HG03064 (cell line): ENCODE measurements at regions not wholly inside any gene's neighbourhood (a gene's known extent, or its start where the extent isn't known, plus 50 kb on each side); places are given as distances from the start of the nearest gene placed in this dataset.

Experiments
- ATAC-seq: cut with Tn5 transposase; IDR thresholded peaks from one replicate; pipeline ENCODE4 v1.9.1; 2021; ENCODE audit warnings: low read depth; ENCODE audit not compliant: unreplicated experiment

DNA sequence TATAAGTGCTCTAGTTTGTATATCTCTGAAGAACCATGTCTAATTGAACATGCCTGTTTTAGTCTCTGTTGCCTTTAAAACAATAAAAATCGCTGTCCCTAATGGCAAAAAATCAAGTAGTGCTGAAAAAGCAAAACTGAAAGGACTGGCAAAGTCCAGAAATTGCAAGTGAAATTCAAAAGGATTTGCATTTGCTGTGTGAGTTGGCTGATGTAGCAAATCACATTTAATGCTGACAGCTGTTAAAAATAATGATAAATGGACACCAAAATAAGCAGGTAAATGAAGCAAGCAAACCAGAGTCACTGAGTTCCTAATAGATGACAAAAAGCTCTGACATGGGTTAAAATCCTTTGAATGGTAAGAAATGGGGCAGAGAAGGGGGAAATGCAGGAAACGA, 874.1 kb downstream of the GRM8 start:
- no peak for ATAC-seq

DNA sequence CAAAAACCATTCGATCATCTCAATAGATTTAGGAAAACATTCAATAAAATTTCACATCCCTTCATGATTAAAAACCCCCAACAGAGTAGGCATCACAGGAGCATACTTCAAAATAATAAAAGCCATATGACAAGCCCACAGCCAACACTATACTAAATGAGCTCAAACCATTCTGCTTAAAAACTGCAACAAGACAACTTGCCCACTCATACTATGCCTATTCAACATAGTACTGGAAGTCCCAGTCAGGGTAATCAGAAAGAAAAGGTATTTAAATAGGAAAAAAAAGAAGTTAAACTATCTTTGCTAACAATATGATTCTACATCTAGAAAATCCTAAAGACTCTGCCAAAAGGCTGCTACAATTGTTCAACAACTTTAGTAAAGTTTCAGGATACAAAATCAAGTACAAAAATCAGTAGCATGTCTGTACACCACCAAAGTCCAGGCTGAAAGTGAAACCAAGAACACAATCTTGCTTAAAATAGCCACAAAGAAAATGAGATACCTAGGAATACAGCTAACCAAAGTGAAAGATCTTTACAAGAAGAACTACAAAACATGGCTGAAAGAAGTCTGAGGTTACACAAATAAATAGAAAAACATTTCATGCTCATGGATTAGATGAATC, 882.6 kb downstream of the GRM8 start:
- no peak for ATAC-seq

DNA sequence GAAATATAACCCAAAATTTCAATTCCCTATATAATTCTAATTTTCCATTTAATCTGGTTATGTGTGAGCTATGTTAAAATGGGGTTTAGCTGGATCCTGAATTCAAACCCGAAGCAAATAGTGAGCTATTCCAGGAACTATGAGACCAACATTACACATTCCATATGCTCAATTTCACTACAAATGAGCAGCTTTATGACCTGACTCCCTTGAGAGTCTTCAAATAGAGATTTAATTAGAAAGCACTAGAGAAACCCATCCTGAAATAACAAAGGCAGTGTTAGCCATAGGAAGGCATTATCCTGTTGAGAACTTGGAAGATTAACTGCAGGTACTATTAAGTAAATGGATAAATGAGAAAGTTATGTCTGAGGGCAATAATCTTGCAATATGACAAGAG, 890.0 kb downstream of the GRM8 start:
- ATAC-seq, result no peak

DNA sequence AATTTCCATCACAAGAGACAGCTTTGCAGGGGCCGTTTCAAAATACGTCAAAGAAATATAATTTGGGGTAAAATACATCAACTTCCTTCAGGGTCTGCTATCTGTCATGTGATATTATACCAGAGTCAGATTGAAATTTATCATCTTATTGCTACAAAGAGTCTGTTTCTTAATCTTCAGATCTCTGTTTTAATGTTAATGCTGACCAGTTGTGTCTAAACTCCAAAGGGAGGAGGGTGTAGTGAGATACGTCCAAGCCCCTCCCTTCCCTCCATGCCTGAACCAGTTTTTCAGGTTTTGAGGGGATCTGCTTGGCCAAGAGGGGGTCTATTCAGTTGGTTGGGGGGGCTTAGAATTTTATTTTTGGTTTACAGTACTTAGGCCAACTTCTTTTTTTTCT, 891.6 kb downstream of the GRM8 start:
- ATAC-seq, result no peak

DNA sequence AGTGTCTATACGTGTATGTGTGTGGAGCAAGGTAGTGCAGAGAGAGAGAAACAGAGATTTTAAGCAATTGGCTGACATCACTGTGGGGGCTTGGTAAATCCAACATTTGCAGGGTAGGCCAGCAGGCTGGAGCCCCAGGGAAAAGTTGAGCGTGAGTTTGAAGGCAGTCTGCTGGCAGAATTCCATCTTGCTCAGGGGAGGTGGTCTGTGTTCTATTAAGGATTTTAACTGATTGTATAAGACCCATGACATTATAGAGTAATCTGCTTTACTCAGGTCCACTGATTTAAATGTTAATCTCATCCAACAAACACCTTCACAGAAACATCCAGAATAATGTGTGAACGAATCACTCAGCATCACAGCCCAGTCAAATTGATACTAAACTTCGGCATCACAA, 912.9 kb downstream of the GRM8 start:
- no peak for ATAC-seq

DNA sequence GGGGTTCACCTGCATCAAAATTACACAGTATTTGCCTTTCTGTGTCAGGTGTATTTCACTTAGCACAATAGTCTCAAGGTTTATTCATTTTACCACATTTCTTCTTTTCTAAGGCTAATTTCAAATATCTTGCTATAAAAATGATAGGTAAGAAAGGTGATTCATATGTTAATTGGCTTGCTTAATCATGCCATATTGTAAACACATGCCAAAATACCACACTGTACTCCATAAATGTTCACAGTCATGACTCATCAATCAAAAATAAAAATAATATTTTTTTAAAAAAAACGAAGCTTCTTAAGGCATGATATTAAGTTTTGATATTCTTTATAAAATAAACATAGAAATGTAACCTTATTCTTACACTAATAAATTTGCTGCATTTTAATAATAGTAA, 947.1 kb downstream of the GRM8 start:
- ATAC-seq, result no peak

DNA sequence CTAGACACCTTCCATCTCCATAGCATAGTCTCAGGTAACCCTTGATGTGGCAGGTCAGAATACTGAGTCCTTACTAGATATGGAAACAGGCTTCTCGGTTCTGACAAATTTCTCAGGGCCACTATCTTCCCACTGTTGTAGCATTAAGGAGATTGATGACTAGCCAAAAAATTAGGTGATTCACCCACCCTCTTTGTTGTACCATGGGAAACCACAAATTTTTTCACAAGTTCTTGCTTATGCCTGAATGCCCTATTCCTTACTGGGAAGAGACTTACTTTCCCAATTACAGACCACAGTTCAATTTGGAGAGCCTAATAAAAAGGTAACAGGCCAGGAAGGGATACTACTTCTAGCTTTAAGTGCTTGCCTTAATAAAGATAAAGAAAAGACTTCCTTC, 948.8 kb downstream of the GRM8 start:
- no peak for ATAC-seq

DNA sequence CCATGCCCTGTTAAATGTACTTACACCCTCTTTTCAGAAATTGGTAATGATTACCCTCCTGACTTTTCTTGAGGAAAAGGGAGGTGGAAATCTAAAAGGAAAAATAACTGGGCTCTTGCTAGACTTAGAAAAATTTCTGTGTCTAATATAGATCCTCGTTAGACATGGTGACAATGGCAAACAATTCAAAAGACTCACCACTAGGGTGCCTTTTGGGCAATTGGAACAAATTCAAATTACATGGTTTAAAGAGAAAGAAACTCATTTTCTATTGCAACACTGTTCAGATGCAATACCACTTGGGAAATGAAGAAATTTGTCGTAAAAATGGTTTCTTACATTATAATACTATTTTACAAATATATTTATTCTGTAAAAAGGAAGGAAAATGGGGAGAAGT, 950.1 kb downstream of the GRM8 start:
- no peak for ATAC-seq

DNA sequence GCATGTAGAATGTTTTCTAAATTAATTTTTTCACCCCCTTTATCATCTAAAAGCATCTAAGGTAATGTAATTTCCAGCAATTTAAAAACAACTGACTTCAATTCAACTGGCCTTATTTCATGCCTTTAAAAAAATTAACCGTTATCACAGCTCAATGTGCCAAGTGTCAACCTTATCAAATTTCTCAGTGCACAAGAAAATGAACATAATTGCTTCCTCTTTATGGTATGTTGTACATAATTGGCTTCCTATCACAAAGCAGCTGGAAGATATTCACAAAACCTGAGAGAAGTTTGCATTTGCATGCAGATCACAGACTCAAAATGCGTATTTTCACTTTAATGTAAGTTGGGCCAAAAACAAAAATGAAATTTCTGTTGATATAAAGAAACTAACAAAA, 966.4 kb downstream of the GRM8 start:
- ATAC-seq, result no peak

DNA sequence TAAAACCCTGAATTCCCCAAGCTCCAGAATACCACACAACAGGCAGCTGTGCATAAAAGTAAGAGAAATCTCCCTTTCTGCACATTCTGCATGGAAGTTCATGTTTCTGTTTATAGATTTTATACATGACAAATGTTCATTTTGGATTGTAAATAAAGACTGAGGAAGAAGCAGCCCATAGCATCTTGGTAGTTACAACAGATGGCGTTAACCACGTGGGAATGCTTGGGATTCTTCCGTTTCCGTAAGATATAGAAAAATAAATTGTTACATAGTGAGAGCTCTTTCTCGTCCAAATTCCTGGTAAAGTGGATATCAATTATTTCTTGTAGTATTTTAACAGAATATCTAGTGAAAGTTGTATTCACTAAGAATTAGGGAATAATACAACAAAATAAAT, 1016.5 kb downstream of the GRM8 start:
- no peak for ATAC-seq

DNA sequence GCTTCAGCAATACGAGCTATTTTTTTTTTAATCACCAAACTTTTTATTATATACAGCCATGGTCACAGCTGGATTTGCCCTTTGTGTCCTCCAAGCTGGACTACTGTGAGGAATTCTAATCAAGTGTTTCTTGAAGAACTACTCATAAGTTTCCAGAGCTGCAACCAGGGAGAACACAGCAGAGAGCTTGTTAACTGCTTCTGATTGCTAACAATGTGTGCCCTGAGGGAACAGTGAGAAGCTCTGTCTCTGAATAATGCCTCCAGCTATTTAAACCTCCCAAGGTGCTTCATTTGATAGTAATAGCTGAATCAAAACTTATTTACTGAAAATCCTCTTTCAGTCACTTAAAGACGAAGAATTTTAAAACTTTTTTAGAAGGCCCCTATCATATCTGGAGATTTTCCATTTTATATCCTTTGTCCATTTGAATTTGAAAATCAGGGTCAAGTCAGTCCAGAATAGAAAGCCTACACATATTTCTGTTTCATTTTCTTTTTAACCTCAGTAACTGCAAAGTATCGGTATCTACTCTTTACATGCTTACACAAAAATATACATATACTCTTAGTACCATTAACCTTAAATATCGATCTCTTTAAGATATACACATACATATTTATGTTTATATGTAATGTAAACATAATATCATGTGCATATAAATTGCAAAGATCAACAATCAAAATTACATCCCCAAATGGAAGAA, 1024.2 kb downstream of the GRM8 start:
- no peak for ATAC-seq

DNA sequence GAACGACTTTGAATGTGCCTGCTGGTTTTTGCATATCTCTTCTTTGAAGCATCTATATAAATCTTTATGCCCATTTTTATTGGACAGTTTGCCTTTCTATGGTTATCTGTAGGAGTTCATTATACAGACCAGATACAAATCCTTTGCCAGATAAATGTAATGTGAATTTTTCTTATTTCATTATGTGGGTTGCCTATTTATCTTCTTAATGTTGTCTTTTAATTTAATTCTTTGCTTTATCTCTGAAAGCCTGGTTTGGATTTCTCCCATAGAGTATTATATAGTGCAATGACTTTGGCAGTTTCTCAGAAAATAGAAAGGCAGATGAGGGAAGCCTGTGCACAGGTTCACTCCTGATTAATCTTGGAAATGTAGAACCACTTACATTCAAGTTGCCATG, 1025.1 kb downstream of the GRM8 start:
- no peak for ATAC-seq

DNA sequence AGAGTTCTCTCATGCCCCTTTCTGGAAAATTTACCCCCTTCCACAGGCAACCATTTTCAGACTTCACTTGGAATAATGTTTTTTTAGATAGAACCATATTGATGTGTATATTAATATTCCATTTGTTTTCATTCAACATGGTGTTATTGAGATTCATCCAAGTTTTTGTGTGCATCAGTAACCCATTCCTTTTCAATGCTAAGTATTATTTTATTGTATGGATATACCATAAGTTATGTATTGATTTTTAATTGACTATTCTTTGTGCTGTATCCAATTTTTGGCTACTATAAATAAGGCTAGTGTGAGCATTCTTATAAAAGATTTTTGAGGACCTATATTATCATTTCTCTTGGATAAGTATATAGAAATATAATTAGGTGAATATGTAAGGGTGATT, 1025.7 kb downstream of the GRM8 start:
- no peak for ATAC-seq

DNA sequence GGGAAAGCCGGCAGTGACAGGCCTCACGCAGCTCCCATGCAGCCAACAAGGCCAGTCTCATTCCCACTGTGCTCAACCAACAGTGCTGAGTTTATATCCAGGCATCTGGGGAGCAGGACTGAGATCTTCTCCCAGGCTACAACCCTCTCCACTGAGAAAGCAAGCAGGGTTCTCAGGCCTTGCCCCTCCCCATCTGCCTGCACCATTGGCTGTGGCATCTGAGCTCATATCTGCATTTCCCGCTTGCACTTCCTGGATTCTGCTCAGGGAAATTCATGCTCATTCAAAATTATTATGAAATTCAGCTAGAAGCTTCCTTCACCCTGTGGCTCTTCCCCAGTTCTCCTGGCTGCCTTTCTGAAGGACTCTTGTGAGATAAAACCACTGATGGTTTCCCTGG, 1029.0 kb downstream of the GRM8 start:
- no peak for ATAC-seq

DNA sequence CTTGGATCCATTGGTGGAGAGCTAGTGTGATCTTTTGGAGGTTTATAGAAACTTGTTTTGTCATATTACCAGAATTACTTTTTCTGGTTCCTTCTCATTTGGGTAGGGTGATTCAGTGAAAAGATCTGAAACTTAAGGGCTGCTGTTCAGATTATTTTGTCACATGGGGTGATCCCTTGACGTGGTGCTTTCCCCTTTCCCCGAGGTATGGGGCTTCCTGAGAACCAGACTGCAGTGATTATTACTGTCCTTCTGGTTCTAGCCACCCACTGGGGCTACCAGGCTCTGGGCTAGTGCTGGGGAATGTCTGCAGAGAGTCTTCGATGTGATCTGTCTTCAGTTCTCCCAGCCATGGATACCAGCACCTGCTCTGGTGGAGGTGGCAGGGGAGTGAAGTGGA, 1030.0 kb downstream of the GRM8 start:
- no peak for ATAC-seq

DNA sequence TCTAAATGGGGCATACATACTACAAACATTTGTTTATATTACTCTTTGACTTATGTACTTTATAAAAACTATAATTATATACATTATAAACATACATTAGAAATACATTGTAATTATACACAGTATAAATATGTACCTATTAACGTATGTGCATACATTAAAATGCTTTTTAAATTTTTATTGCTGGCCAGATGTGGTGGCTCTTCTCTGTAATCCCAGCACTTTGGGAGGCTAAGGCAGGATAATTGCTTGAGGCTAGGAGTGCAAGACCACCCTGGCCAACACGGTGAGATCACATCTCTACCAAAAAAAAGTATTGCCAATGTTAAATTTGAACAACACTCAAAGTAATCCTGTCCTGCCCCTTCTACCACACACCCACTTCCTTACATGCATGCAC, 1037.0 kb downstream of the GRM8 start:
- ATAC-seq, result no peak

DNA sequence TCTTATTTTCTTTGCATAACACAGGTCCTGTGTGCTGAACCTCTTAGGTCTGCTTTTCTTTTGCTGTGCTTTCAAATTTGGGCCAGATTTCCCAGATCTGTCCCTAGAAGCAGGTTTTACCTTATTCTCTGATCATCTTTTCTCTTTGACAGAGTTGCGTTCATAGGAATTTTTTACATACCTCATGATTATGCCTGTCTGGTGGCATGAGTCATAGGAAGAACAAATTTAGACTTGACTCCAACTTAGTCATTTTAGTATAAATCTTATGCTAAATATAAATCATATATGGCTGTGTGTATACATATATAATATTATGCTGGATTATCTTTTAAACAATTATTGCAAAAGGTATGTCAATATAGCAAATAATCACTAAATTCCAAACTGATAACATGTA, 1038.9 kb downstream of the GRM8 start:
- no peak for ATAC-seq

DNA sequence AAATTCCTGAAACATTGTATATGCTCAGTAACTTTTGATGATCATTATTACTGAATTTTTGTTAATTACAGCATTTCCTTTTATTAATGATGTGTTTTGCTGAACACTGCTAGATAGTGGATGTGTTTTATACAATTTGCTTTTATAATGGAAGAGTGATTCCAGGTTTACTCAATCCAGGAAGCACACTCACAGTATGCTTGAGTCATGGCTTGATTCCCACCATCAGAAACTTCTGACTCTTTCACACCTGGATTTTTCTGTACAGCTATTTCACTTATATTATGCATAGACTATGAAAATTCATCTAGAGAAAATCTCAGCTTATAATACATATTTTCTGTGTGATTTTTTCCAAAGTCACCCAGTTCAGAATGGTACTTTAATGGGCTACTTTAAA, 1040.9 kb downstream of the GRM8 start:
- no peak for ATAC-seq

DNA sequence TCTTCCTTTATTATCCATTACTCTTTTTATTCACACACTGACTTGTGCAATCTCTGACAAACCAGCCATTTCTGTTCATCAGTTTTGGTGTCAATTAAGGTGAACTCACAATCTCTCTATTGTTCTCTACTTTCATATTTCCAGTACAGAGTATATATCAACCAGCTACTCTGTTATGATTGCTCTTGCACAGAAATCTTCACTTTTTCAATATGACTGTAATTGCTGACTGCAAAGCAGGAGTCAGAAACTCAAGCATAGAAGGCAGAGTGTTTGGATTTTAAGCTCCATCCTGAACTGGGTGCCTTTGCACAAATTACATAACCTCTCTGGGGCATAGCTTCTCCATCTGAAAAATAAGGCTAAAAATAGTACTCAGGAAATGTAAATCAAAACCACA, 1042.0 kb downstream of the GRM8 start:
- no peak for ATAC-seq

DNA sequence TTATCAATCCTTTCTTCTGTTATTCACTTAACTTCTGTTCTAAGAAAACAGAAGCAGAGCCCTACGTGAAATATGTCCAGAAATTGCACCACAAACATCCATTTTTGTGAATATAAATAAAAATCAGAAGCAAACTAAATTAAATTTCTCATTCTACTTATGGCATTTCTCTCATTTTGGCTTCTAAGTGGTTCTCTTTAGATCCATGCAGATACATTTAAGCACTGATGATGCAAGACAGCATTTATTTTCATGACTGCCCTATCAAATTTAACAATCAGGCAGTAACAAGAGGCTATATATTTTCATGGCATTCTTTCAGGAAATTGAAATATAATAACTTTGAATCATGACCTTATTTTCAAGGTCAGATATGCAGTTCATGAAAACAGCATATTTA, 1049.6 kb downstream of the GRM8 start:
- ATAC-seq, result no peak

DNA sequence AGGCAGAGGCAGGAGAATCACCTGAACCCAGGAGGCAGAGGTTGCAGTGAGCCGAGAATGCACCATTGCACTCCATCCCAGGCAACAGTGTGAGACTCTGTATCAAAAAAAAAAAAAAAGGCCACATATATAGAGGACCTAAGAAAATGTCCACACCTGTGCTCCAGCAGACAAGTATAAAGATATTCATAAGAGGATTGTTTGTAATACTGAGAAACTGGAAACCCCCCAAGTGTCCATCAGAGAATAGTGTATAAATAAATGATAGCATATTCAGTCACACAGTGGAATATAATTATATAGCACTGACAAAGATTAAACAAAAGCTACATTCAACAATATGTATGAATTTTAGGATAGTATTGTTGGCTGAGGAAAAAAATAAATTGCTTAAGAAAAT, 1050.6 kb downstream of the GRM8 start:
- no peak for ATAC-seq

DNA sequence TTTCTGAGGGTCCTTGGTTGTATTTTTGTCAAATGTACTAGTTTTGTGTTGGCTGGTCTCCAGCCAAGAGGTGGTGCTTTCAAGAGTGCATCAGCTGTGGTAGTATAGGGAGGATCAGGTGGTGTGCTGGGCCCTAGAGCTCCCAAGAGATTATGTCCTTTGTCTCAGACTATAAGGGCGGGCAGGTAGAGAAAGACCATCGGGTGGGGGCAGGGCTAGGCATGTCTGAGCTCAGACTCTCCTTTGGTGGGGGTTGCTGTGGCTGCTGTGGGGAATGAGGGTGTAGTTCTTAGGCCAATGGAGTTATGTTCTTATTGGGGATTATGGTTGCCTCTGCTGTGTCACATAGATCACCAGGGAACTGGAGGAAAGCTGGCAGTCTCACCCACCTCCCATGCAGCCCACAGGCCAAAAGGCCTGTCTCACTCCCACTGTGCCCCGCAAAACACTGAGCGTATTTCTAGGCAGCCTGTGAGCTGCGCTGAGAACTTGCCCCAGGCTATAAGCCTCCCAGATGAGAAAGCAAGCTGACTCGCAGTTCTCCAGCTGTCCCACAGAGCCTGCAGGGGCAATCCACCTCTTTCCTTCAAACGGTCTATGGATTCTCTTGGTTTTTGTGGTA, 1066.7 kb downstream of the GRM8 start:
- ATAC-seq, result no peak
